ENCODE measurements at regions not wholly inside any gene's neighbourhood (a gene's known extent, or its start where the extent isn't known, plus 50 kb on each side); places are given as distances from the start of the nearest gene placed in this dataset.

- intact Hi-C loops (cut with DNase I): no loop called here
Measured at GRCh38 chr13:103810026-103810425, 743.8 kb upstream of the SLC10A2 start.

GRCh38 chr13:103805771-103806170, 739.6 kb upstream of the SLC10A2 start:
- DNase-seq: no peak
- intact Hi-C loops (cut with DNase I): no loop called here

More at GRCh38 chr13:103810026-103810425, 743.8 kb upstream of the SLC10A2 start:
- no peak for DNase-seq

GRCh38 chr13:103803349-103803748, 737.1 kb upstream of the SLC10A2 start:
- intact Hi-C loops (cut with DNase I): no loop called here
- no peak for DNase-seq

- intact Hi-C loops (cut with DNase I): no loop called here
- no peak for DNase-seq
Measured at GRCh38 chr13:103799028-103799427, 732.8 kb upstream of the SLC10A2 start.

GRCh38 chr13:103795892-103796478, 729.8 kb upstream of the SLC10A2 start:
- intact Hi-C loops (cut with DNase I): no loop called here
- DNase-seq: no peak

- intact Hi-C loops (cut with DNase I): no loop called here
- no peak for DNase-seq
Measured at GRCh38 chr13:103794526-103794925, 728.3 kb upstream of the SLC10A2 start.

GRCh38 chr13:103788061-103788652, 721.9 kb upstream of the SLC10A2 start:
- intact Hi-C loops (cut with DNase I): no loop called here
- DNase-seq: peak in 10 of 42 donors; percentile 0 to 46 (median 17)

GRCh38 chr13:103772576-103772975, 706.4 kb upstream of the SLC10A2 start:
- intact Hi-C loops (cut with DNase I): no loop called here
- DNase-seq: no peak

- no peak for DNase-seq
- intact Hi-C loops (cut with DNase I): no loop called here
Measured at GRCh38 chr13:103762523-103762922, 696.3 kb upstream of the SLC10A2 start.

GRCh38 chr13:103759361-103759760, 693.1 kb upstream of the SLC10A2 start:
- intact Hi-C loops (cut with DNase I): no loop called here
- DNase-seq: no peak

GRCh38 chr13:103758222-103758621, 692.0 kb upstream of the SLC10A2 start:
- DNase-seq: no peak
- intact Hi-C loops (cut with DNase I): no loop called here

- intact Hi-C loops (cut with DNase I): no loop called here
Measured at GRCh38 chr13:103757361-103757760, 691.1 kb upstream of the SLC10A2 start.

GRCh38 chr13:103754783-103755182, 688.6 kb upstream of the SLC10A2 start:
- no peak for DNase-seq
- intact Hi-C loops (cut with DNase I): no loop called here

More at GRCh38 chr13:103757361-103757760, 691.1 kb upstream of the SLC10A2 start:
- DNase-seq: no peak

GRCh38 chr13:103734837-103735236, 668.6 kb upstream of the SLC10A2 start:
- intact Hi-C loops (cut with DNase I): no loop called here
- DNase-seq: no peak

- no peak for DNase-seq
- intact Hi-C loops (cut with DNase I): no loop called here
Measured at GRCh38 chr13:103731959-103732358, 665.7 kb upstream of the SLC10A2 start.

GRCh38 chr13:103730407-103730806, 664.2 kb upstream of the SLC10A2 start:
- no peak for DNase-seq
- intact Hi-C loops (cut with DNase I): no loop called here

- intact Hi-C loops (cut with DNase I): no loop called here
- DNase-seq: no peak
Measured at GRCh38 chr13:103726808-103727207, 660.6 kb upstream of the SLC10A2 start.

GRCh38 chr13:103716718-103717117, 650.5 kb upstream of the SLC10A2 start:
- intact Hi-C loops (cut with DNase I): no loop called here
- no peak for DNase-seq

- no peak for DNase-seq
- intact Hi-C loops (cut with DNase I): no loop called here
Measured at GRCh38 chr13:103715335-103715734, 649.1 kb upstream of the SLC10A2 start.

- intact Hi-C loops (cut with DNase I): no loop called here
Measured at GRCh38 chr13:103703246-103703645, 637.0 kb upstream of the SLC10A2 start.

GRCh38 chr13:103698000-103698399, 631.8 kb upstream of the SLC10A2 start:
- intact Hi-C loops (cut with DNase I): no loop called here
- no peak for DNase-seq

More at GRCh38 chr13:103703246-103703645, 637.0 kb upstream of the SLC10A2 start:
- DNase-seq: no peak
